Stimulated activated CD4-positive, alpha-beta T cell treated with anti-CD3 and anti-CD28 coated beads, Interleukin-15, amount 100 ng/mL, for 24 hours (primary cell): ENCODE measurements at regions not wholly inside any gene's neighbourhood (a gene's known extent, or its start where the extent isn't known, plus 50 kb on each side); places are given as distances from the start of the nearest gene placed in this dataset.

Source experiments
- DNase-seq: peaks from one replicate; pipeline ENCODE4 v3.0.0-alpha.2; 2020

DNA sequence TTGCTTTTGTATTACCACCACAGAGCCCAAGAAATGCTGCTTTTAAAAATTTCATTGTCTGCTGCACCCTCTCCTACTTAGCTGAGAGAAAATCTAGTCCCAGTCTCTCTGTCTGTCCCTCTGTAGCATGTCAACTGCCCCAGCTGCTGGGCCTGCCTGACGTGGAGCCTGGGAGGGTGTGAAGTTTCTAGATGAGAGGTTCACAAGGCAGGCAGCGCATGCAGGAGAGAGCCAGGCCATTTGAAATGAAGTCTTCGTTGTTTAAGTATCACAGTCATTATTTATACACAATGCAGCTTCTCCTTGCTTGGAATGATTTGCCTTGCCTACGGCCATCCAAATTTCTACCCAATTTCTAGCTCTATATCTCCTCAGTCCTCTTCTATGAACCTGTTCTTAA is 306.8 kb upstream of the PLXNA2 start:
- DNase-seq, result no peak

DNA sequence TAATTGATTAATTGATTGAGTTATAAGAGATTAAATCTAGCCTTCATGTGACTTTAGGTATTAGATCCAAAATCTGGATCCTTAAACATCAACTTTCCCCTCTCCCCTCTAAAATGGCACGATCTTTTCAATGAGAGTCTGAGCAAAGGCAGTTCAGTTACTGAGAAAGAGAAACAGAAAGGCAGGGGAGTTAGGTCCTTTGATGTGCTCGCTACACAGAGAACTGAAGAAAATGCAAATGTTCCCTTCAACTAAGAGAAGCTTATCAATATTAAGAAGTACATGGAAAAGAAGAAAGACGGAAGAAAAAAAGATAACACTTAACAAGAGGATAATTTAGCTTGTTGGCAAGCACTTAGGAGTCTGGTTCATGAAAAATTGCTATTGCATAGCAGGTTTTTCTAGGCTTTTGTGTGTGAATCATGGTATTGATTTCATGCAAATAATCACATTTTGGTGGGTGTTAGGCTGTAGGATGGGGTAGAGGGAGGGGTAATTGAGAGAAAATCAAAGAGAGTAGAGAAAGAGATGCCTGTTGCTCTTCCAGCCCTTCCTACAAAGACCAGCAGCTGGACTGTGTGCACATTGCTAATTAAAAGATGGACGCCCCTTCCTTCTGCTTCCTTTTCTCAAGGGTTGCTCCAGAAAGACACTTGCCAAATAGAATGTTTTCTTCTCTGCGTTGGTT is 307.6 kb upstream of the PLXNA2 start:
- no peak for DNase-seq

DNA sequence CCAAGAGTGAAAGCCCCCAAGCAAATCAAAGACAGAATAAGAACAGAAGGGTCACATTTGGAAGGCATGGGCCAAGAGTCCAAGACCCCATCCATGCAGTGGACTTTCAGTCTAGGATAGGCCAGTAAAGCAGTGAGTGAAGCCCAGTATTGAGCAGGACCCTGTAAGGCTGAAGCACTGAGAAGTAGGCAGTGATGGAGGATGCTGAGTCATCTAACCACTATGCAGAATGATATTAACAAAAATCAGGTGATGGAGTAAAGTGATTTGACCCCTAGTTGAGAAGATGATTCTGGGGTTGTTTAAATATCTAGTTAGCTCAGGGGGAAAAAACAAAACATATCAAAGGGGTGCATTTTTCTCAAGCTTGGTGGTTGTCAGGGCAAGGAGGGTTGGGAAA is 308.7 kb upstream of the PLXNA2 start:
- DNase-seq, result no peak

DNA sequence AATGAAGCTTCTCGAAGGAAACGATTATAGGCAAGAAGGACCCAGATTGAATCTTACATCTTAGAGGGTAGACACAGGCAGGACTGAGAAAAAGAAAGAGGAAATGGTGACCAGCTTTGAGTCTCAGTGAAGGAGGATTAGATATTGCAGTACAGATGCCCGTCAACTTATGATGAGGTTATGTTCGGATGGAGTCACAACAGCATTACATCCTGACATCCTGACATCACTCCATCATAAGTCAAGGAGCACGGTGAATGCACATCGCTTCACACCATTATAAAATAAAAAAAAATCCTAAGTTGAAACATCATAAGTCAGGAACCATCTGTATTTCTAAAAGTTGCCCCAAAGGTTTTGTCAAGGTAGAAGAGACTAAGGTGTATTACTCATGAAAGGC is 312.3 kb upstream of the PLXNA2 start:
- no peak for DNase-seq

DNA sequence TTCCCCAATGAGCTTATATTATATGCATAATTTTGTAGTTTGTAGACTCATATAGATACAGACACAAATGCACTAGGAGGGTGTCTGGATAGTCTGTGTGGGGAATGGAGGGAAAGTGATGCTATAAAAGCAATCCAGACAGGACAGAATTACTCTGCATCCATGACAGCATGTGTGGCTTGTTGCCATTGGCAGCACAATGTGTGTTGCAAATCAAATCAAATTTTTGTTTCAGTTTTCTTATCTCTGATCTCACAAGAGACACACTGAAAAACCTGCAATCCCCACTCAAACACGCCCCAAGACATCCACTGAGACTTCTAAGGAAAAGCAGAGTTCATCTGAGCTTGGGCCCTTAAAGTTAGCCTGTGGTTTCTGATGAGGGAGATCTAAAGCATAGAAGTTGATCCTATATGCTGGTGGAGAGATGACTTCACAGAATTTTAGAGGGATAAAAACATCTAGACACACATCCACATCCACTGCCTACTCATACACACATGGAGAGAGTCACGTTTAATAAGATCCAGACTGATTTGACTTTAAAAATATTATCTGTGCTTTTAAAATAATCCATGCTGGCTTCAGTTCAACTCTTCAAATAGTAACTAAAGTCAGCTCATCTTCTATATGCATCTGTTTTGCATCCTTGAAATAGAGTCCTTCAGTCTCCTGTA is 313.0 kb upstream of the PLXNA2 start:
- DNase-seq, result no peak

DNA sequence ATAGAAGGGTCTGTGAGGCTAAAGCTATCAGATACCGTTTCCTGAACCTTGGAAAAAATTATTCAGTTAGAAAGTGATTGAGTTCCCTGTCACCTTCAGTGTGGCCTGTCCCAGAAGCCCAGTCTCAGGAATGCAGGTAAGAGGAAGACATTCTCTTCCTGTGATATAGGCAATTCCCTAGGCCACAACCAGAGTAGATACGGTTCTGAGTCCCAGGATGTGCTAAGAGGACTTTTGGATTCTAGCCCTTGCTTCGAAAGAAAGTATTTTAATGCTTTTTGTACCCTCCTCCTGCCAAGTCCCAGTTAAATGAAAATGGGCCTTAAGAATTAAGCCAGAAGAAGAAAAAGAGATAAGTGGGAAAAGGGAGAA is 313.5 kb upstream of the PLXNA2 start:
- no peak for DNase-seq

DNA sequence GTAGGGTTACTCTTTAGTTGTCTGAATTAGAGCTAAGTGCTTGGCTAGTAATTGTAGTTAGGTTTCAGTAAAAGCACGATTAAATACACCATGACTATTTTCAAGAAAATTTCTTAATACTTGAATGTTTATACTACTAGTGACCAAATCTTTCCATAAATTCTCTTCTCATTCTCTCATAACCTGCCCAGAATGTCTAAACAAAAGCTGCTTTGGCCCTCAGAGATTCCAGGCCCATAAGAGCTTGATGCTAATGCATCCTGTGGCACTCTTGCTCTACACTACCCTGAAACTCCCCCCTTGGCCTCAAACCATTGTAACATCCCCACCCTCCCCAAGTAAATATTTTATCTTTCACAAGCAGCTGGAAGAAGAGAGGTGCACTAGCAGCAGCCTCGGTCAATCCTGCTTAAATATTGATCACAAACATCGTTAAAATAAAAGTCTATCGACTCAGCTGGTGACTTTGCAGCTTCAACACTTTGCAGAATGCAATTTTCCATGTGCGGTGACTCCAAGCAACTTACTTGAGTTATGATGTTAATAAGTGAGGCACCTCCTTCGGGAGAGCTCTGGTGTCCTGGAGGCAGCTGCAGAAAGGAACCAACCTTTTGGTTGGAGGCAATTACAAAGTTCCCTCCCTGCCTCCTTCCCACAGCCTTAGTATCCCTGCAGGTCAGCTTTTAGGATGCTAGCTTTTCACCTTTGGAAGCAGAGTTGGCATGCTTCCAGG is 315.6 kb upstream of the PLXNA2 start:
- DNase-seq, result no peak

DNA sequence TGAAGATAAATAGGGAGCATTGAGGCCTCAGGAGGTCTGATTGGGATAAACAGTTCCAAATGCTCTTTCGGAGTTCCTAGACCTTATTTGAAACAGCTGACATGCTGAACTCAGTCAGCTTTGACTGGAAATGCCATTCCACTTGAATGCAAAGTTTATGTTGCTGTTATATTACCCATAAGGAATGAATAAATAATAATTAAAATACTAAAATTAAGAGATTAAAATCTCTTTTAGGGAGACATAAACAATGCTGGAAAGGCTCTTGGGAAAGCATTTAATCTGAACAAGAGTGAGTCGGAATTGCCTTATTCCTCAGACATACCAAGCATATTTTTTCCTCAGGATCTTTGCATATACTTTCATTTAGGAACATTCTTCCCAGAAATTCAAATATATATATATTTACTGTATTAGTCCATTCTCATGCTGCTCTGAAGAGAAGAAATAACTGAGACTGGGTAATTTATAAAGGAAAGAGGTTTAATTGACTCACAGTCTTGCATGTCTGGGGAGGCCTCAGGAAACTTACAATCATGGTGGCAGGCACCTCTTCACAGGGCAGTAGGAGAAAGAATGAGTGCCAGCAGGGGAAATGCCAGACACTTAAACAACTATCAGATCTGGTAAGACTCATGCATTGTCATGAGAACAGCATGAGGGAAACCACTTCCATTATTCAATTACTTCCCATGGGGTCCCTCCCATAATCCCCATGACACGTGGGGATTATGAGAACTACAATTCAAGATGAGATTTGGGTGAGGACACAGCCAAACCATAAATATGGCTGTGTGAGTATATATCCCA is 318.2 kb upstream of the PLXNA2 start:
- DNase-seq, result no peak

DNA sequence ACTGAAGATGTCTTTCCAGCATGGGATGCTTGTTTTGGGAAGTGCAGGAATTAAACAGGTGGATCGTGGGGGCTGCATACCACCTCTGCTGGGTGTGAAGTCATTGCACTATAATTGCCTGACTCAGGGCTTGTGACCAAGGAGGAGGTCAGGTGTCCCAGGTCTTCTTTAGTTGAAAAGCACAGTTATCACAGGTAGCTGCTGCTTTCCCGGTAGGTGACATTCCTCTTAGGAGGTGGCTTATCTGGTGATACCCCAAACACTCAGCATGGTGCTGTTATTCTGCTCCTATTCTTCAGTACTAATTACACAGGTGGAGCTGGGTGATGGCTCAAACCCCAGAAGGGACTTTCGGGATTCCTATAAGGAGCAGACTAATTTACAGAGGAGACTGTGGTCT is 320.3 kb upstream of the PLXNA2 start:
- DNase-seq, result no peak

DNA sequence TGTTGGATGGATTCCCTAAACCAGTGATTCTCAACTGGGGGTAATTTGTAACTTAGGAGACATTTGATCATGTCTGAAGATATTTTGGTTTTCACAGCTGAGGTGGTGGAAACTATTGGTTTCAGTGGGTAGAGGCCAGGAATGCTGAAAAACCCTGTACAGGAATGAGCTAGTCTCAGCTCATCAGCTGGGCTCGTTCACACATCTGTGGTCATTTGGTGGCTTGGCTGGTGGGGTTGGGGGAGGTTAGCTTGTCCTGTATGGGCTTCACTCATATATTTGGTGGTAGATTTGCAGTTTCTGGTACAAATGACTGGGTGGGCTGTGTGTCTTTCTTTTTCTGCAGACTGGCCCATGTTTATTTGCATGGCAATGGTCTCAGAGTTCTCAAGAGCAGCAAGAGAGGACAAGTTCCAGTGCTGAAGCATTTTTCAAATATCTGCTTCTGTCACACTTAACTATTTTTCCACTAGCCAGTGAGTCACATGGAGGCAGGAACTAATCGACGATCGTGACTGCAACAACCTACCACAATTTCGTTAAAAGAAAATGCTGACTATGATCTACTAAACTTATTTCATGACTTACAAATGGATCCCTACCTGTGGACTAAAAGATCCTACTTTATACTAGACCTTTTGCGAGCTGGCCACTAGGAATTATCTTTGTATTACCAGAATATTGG is 321.7 kb upstream of the PLXNA2 start:
- DNase-seq, result no peak

DNA sequence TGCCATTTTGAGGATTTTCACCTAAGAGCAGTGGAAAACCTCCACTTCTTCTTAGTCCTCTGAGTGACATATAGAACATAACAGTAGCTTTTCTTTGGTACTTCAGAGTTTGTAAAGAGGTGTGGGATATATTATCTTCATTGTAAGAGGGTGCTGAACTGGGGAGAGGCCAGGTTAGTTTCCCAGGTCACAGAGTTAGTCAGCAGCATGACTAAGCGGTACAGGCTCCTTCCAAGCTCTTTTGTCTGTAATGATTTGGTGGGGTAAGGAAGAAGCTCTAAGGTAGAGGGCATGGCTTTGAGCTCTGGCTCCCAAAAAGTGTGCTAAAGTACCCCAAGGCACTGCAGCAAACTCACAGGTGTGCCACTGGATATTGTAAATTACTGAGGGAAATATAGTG is 325.0 kb upstream of the PLXNA2 start:
- no peak for DNase-seq

DNA sequence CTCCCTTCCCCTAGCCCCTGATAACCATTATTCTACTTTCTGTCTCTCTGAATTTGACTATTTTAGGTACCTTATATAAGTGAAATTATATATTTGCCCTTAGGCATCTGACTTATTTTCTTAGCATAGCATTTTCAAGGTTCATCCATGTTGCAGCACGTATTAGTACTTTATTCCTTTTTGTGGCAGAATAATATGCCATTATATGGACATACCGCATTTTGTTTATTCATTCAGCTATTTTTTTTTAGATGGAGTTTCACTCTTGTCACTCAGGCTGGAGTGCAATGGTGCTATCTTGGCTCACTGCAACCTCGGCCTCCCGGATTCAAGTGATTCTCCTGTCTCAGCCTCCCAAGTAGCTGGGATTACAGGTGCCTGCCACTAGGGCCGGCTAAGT is 326.2 kb upstream of the PLXNA2 start:
- DNase-seq, result no peak

DNA sequence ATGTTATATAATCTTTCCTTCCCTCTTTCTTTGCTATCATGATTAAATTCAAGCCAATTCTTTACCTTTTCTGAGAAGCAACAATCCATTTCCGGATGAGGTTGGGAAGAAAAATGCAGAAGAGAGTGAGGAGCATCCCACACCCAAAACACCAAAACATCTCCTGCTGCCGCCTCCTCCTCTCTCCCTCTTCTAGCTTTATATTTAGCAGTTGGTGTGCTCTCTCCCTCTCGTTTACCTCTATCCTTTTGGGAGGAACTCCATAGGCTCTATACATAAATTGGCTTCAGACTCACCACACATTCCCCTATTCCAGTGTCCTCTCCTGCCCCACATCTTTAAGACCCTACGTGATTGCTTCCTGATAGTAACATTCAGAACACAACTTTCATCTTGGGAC is 332.2 kb upstream of the PLXNA2 start:
- DNase-seq, result no peak

DNA sequence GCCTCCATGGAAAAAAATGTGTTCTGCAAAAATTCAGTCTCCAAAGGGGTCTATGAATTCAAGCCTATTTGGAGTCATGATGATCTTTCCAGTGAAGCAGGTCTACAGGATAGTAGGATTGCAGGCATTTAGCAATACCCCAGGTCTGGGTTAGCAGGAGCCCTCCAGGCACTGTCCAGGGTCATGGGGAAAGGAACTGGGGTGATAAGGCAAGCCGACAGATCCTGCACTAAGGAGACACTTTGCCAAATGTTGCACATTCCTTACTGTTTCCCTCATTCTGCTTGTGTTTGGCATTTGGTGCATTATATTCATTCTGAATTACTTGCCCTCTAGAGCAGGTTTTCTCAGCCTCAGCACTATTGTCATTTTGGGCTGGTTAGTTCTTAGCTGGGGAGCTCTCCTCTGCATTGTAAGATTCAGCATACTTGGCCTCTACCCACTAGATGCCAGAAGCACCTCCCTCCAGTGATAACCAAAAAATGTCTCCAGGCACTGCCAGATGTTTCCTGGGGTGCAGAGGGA is 333.3 kb upstream of the PLXNA2 start:
- DNase-seq, result no peak

DNA sequence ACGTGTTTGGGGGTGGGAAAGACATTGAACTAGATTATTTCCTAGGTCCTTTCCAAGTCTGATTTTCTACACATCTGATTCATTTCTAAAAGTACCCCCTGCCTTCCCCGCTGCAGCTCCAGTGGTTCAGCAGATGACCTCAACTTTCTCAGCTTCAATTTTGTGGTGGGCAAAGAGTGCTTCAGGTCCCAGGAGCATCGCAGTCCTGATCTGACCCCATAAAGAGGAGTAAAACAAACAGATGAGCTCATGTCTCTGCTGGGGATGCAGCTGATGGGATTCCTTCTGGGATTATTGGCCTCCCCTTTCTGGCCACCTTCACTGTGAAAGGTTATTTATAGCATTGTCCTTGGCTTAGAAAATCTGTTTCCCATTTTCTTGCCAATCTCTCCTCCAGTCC is 337.0 kb upstream of the PLXNA2 start:
- no peak for DNase-seq

DNA sequence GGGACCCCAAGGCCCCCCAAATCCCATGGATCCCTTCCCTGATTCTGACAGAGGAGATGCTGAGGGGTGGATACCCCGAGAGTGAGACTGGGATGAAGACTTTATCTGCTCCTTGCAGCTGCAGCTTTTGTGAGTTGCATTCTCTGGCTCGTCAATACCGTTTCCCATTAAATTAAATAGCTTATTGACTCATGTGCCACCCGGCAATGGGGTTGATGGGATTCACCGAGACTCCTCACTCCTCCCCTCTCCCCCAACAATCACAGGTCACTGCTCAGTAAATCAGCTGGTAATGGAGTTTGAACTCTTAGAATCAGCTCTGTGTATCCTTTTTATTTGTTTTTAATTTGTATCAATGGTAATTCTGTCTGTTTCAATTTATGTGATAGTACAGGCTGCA is 337.5 kb upstream of the PLXNA2 start:
- no peak for DNase-seq

DNA sequence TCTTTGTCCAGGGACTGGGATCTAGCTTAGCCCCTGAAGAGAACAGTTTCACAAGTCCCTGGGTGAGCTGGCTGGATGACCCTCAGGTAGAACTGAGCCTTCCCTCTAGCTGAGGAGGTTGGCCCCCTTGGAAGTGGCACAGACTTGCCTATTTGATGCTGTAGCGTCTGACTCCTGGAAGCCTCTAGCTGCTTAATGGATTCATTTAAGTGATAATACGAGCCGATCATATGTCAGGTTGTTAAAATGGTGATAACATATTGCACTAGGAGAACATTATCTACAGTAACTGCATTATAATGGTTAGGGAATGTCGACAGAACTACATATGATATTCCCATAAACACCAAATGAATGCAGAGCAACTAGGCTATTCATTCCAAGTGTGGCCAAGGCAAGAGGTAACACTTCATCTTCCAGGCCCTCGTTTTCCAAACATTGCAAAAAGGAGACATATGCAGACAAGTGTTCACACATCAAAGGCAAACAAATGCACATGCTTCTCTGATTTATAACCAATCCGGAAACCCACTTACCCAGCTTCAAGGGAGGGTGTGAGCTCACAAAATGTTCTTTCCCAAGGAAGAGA is 340.1 kb upstream of the PLXNA2 start:
- no peak for DNase-seq

DNA sequence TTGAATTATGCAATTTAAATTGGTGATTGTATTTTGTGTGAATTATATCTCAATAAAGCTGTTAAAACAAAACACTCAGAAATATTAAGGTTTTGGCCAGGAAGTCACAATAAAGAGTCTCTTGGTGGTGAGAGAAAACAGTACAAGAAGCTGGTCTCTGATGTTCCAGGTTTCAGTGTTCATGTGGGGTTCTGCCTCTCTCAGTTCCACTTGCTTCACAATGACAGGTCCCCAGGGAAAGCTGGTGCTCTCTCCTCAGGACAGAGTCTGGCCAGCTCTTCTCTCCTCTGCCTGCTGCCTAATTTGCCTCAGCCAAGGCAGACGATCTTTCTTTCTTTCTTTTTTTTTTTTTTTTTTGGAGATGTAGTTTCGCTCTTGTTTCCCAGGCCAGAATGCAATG is 342.9 kb upstream of the PLXNA2 start:
- DNase-seq, result no peak

DNA sequence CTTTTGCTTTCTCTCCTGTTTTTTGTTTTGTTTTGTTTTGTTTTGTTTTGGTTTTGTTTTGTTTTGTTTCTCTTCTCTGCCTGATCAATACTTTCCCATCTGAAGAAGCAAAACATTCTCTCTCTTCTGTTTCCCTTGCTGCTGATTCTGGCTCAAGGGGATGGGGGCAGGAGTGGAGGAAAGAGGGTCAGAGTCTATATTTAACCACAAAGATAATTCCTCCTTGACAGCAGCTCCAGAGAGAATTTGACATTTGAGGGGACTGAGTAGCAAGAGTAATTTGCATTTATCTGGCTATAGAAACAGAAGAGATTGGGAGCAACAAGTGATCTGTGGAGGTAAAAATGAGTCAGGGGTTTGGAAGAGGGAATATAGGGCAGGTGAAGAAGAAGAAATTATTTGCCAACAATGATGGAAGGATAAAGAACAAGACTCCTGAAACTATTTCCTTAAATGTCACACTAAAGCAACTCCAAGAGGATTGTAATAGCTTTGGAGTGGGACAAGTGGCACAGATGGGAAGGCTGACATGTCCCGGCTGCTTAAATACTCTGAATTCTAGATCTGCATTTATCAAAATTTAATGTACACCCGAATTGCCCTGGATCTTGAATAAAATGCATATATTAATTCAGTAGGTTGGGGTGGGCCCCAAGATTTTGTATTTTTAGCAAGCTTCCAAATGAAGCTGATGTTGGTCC is 349.3 kb upstream of the PLXNA2 start:
- no peak for DNase-seq

DNA sequence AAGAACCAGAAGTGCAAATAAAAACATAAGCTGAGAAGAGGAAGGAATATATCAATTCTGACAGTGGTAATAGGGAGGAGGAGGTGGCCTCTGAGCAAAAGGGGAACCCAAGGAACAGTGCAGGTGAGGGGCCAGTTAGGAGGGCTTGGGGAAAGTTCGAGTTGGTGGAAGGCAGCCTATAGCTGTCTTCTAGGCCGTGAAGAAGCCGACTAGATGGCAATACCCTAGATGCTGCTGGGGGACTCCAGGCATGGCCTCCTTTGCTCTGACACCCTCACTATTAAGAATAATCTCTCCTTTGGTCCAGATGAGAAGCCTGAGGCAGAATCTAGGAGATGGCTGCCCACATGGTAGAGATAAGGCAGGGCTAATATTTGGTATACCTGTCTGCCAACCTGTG is 351.1 kb upstream of the PLXNA2 start:
- DNase-seq, result no peak

DNA sequence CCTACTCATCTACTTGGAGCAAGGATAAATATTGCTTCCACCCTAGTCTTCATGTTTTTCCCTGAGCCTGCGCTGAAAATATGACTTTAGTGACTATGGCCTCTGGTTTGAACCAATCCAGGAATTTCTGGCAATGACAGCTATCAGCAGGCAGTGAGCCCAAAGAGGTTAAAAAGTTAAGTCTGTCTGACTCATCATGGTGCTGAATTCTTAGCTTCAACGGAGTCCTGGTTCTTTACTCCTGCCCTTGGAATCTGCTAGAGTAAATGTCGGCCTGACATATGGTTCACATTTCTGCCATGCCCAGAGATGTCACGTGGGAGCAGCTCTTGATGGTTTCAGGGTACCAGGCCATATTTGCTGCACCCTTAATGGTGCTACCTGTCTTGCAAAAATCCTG is 351.6 kb upstream of the PLXNA2 start:
- DNase-seq, result no peak

DNA sequence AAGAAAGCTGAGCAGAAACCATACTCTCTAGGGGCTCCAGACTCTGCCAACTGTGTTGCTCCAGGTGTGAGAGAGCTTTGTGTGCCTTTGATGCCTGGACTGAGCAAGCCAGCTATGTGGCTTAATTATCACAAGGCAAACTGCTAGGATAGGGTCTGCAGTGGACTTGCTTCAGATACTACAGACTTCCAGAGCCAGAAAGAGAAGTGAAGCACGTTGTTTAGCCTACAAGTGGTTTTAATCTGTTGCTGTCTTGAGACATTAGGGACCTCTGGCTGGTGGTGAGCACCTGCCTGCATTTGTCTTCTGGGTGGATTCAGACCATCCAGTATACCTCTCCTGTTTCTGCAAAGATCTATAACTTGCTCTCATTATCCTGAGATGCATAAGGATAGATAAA is 353.4 kb upstream of the PLXNA2 start:
- no peak for DNase-seq
